Keratinocyte (primary cell): ENCODE measurements at regions not wholly inside any gene's neighbourhood (a gene's known extent, or its start where the extent isn't known, plus 50 kb on each side); places are given as distances from the start of the nearest gene placed in this dataset.

ENCODE experiments used
- DNase-seq: peaks from one replicate; pipeline ENCODE4 v3.0.0-alpha.2; 2011; ENCODE audit warnings: low read depth, missing footprints, low spot score
- FAIRE-seq: peaks from 2 replicates; lab custom pipeline; 2011; peaks lifted over from hg19 to GRCh38; lab: Jason Lieb, UNC
- H2AFZ ChIP-seq: 2 replicates; pipeline ENCODE4 v1.6.0; 2012; ENCODE audit warnings: low read length, control low read depth, inconsistent platforms; ENCODE audit not compliant: control insufficient read depth
- H3K27ac ChIP-seq: 2 replicates; pipeline ENCODE4 v1.5.1; 2011; ENCODE audit warnings: low read length; ENCODE audit not compliant: control insufficient read depth, insufficient read depth
- H3K27me3 ChIP-seq: 3 replicates; pipeline ENCODE4 v1.6.0; 2011; ENCODE audit warnings: low read length; ENCODE audit not compliant: control insufficient read depth, insufficient read depth; ENCODE audit errors: extremely low read depth
- H3K36me3 ChIP-seq, 2 experiments: 2 replicates in 1 of 2; 3 replicates in 1 of 2; pipeline ENCODE4 v1.5.1; 2011; ENCODE audit warnings: low read length in 2 of 2, mild to moderate bottlenecking in 1 of 2; ENCODE audit not compliant: control insufficient read depth in 2 of 2, insufficient read depth in 2 of 2; ENCODE audit errors: extremely low read depth in 1 of 2
- H3K4me1 ChIP-seq: 3 replicates; pipeline ENCODE4 v1.5.1; 2011; ENCODE audit warnings: low read length; ENCODE audit not compliant: control insufficient read depth, insufficient read depth; ENCODE audit errors: extremely low read depth
- H3K4me2 ChIP-seq: 3 replicates; pipeline ENCODE4 v1.6.0; 2011; ENCODE audit warnings: low read depth, low read length; ENCODE audit not compliant: control insufficient read depth, insufficient read depth; ENCODE audit errors: extremely low read depth
- H3K4me3 ChIP-seq, 3 experiments: fragments of 200-600 bp in 1 of 3; sonication (generic) in 1 of 3; 2 replicates in 2 of 3; 3 replicates in 1 of 3; pipeline ENCODE4 v1.5.1; 2011 to 2016; ENCODE audit warnings: low read length in 3 of 3, mild to moderate bottlenecking in 3 of 3, control low read depth in 2 of 3, inconsistent platforms in 1 of 3, low read depth in 1 of 3, mixed read lengths in 1 of 3, mixed run types in 1 of 3, moderate library complexity in 1 of 3; ENCODE audit not compliant: control insufficient read depth in 2 of 3, insufficient read depth in 2 of 3; ENCODE audit errors: extremely low read depth in 1 of 3
- H3K79me2 ChIP-seq: 2 replicates; pipeline ENCODE4 v1.6.0; 2012; ENCODE audit warnings: low read length; ENCODE audit not compliant: control insufficient read depth, insufficient read depth
- H3K9ac ChIP-seq: 3 replicates; pipeline ENCODE4 v1.6.0; 2011; ENCODE audit warnings: low read length; ENCODE audit not compliant: control insufficient read depth, insufficient read depth; ENCODE audit errors: extremely low read depth
- H3K9me1 ChIP-seq: 3 replicates; pipeline ENCODE4 v1.6.0; 2011; ENCODE audit warnings: low read length; ENCODE audit not compliant: control insufficient read depth, insufficient read depth; ENCODE audit errors: extremely low read depth
- H3K9me3 ChIP-seq: 2 replicates; pipeline ENCODE4 v1.5.1; 2012; ENCODE audit warnings: low read depth, low read length; ENCODE audit not compliant: control insufficient read depth
- H4K20me1 ChIP-seq: 3 replicates; pipeline ENCODE4 v1.6.0; 2011; ENCODE audit warnings: low read length; ENCODE audit not compliant: control insufficient read depth, insufficient read depth; ENCODE audit errors: extremely low read depth
- EZH2 ChIP-seq: IDR thresholded peaks from one replicate; pipeline ENCODE4 v1.6.1; 2012; ENCODE audit warnings: inconsistent platforms, mild to moderate bottlenecking, low read length, moderate library complexity
- dilution Hi-C: fragments of 300-500 bp; cut with MboI; formaldehyde crosslinking; loops from one replicate; pipeline ENCODE4 v1.7.0; 2020; ENCODE audit warnings: low sequenced_read_pairs; ENCODE audit not compliant: extremely low pct_ligation_motif_present
- TF ChIP-seq, protein P1 (sequence below), 3 experiments: IDR thresholded peaks in 1 of 3; conservative IDR thresholded peaks in 1 of 3; optimal IDR thresholded peaks in 1 of 3; 2 replicates in 2 of 3; 3 replicates in 1 of 3; pipeline versions ENCODE3 to v1.5.1; 2011; ENCODE audit warnings: low read length in 3 of 3, mild to moderate bottlenecking in 3 of 3, moderate library complexity in 2 of 3, control low read depth in 1 of 3, inconsistent platforms in 1 of 3; ENCODE audit not compliant: insufficient read depth in 2 of 3; ENCODE audit errors: extremely low read depth in 1 of 3

- no peak overlapping the region for H3K4me3 ChIP-seq
- dilution Hi-C loops: no loop called here
- peaks cover 17% of the 10 kb centered on the region for H3K4me1 ChIP-seq
- no peak overlapping the region for H2AFZ ChIP-seq
- TF ChIP-seq, protein P1, sequence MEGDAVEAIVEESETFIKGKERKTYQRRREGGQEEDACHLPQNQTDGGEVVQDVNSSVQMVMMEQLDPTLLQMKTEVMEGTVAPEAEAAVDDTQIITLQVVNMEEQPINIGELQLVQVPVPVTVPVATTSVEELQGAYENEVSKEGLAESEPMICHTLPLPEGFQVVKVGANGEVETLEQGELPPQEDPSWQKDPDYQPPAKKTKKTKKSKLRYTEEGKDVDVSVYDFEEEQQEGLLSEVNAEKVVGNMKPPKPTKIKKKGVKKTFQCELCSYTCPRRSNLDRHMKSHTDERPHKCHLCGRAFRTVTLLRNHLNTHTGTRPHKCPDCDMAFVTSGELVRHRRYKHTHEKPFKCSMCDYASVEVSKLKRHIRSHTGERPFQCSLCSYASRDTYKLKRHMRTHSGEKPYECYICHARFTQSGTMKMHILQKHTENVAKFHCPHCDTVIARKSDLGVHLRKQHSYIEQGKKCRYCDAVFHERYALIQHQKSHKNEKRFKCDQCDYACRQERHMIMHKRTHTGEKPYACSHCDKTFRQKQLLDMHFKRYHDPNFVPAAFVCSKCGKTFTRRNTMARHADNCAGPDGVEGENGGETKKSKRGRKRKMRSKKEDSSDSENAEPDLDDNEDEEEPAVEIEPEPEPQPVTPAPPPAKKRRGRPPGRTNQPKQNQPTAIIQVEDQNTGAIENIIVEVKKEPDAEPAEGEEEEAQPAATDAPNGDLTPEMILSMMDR (optimal IDR thresholded peaks at IDR 0.05 in 1 of 3, IDR thresholded peaks at IDR 0.05 in 1 of 3, conservative IDR thresholded peaks at IDR 0.05 in 1 of 3; ENCODE audit: extremely low read depth in 1 of 3, insufficient read depth in 2 of 3, low read length in 3 of 3): no peak
- TF ChIP-seq EZH2: no peak
- no peak for DNase-seq
- H3K27me3 ChIP-seq: no peaks in the 10 kb centered on the region
- no peak overlapping the region for H3K4me2 ChIP-seq
- H3K9me1 ChIP-seq: no peaks in the 10 kb centered on the region
- no peaks in the 10 kb centered on the region for H3K79me2 ChIP-seq
- H3K36me3 ChIP-seq: no peaks in the 10 kb centered on the region
- no peak for FAIRE-seq
- H3K9ac ChIP-seq: no peak overlapping the region
- H3K27ac ChIP-seq: no peak overlapping the region
- no peaks in the 10 kb centered on the region for H4K20me1 ChIP-seq
- no peaks in the 10 kb centered on the region for H3K9me3 ChIP-seq
Measured at GRCh38 chr6:140274548-140274947, 900.1 kb upstream of the CITED2 start.

DNA sequence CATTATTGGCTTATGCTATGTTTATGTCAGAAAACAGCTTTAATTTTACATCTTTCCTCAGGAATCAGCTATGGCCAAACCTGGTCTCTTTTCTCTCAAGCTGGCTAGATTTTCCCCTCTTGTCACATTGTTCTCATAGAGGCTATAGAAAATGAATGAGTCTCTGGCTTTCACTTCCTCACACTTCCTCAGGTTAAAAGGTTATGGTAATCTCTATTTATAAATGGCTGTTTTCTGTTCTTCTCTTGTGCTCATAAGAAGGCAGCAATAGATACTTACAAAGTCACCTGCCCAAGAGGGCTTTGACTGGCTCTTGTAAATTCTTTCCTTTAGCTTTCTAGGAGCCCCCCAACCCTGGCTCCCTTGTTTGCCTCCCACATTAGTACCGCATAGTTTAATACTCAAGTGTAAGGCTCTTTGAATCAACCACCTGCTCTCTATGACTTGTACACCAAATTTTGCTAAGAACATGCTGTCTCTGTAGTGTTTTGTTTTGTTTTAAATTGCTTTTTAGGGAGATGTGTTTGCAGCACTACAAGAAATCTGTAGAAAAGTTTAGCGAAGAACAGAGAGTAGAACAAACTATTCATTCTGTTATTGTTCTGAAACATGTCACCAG lies 897.4 kb upstream of the CITED2 start:
- H3K27me3 ChIP-seq: no peaks in the 10 kb centered on the region
- TF ChIP-seq, protein P1 (optimal IDR thresholded peaks at IDR 0.05 in 1 of 3, IDR thresholded peaks at IDR 0.05 in 1 of 3, conservative IDR thresholded peaks at IDR 0.05 in 1 of 3; ENCODE audit: extremely low read depth in 1 of 3, insufficient read depth in 2 of 3, low read length in 3 of 3): no peak
- no peak for TF ChIP-seq EZH2
- no peaks in the 10 kb centered on the region for H3K9me3 ChIP-seq
- no peak overlapping the region for H3K4me2 ChIP-seq
- no peak for DNase-seq
- H3K4me1 ChIP-seq: peaks cover 16% of the 10 kb centered on the region
- no peak overlapping the region for H3K9ac ChIP-seq
- H3K9me1 ChIP-seq: no peaks in the 10 kb centered on the region
- no peak for FAIRE-seq
- H3K4me3 ChIP-seq: no peak overlapping the region
- H3K79me2 ChIP-seq: no peaks in the 10 kb centered on the region
- no peaks in the 10 kb centered on the region for H3K36me3 ChIP-seq
- no peak overlapping the region for H3K27ac ChIP-seq
- dilution Hi-C loops: no loop called here
- no peaks in the 10 kb centered on the region for H4K20me1 ChIP-seq
- H2AFZ ChIP-seq: no peak overlapping the region
